ENCODE measurements at regions not wholly inside any gene's neighbourhood (a gene's known extent, or its start where the extent isn't known, plus 50 kb on each side); places are given as distances from the start of the nearest gene placed in this dataset.

DNA sequence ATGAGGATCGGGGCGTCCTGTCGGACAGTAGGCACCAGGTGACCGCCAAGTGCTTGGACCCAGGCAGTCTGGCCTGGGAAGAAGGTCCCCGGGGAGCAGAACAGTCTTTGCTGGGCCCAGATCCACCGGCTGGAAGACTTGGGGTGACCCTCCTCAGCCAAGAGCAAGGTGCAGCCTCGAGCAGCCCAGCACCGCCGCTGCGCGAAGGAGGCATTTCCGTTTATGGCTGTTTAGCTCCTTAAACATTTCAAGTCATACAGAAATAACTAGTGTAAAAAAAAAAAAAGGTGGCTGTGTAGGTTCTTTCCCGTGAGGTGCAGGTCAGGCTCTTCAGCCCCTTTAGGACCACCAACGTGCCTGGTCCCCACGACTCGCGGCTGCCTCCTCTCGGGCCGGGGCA is 370.2 kb downstream of the CMPK2 start:
- TF ChIP-seq, protein P1, sequence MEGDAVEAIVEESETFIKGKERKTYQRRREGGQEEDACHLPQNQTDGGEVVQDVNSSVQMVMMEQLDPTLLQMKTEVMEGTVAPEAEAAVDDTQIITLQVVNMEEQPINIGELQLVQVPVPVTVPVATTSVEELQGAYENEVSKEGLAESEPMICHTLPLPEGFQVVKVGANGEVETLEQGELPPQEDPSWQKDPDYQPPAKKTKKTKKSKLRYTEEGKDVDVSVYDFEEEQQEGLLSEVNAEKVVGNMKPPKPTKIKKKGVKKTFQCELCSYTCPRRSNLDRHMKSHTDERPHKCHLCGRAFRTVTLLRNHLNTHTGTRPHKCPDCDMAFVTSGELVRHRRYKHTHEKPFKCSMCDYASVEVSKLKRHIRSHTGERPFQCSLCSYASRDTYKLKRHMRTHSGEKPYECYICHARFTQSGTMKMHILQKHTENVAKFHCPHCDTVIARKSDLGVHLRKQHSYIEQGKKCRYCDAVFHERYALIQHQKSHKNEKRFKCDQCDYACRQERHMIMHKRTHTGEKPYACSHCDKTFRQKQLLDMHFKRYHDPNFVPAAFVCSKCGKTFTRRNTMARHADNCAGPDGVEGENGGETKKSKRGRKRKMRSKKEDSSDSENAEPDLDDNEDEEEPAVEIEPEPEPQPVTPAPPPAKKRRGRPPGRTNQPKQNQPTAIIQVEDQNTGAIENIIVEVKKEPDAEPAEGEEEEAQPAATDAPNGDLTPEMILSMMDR (IDR thresholded peaks at IDR 0.05) = no peak
- no peak for TF ChIP-seq NFIC (IDR thresholded peaks at IDR 0.05; ENCODE audit: borderline replicate concordance)
- TF ChIP-seq SMC3 (IDR thresholded peaks at IDR 0.05; ENCODE audit: low read depth, low read length) = no peak
- TF ChIP-seq MEF2A (IDR thresholded peaks at IDR 0.05; ENCODE audit: borderline replicate concordance, low read depth) = no peak
- TF ChIP-seq TAF1 (IDR thresholded peaks at IDR 0.05; ENCODE audit: borderline replicate concordance, low read depth, low read length) = no peak
- TF ChIP-seq MXI1 (IDR thresholded peaks at IDR 0.05; ENCODE audit: low read depth, low read length) = no peak
- TF ChIP-seq, protein P2, sequence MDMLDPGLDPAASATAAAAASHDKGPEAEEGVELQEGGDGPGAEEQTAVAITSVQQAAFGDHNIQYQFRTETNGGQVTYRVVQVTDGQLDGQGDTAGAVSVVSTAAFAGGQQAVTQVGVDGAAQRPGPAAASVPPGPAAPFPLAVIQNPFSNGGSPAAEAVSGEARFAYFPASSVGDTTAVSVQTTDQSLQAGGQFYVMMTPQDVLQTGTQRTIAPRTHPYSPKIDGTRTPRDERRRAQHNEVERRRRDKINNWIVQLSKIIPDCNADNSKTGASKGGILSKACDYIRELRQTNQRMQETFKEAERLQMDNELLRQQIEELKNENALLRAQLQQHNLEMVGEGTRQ (IDR thresholded peaks at IDR 0.05; ENCODE audit: borderline replicate concordance, low read depth, low read length) = no peak
- TF ChIP-seq CHD2 (IDR thresholded peaks at IDR 0.05; ENCODE audit: low read length, partially characterized antibody) = no peak
- TF ChIP-seq EP300 (IDR thresholded peaks at IDR 0.05; ENCODE audit: borderline replicate concordance in 1 of 2, low read depth in 1 of 2, low read length in 1 of 2) = no peak
- TF ChIP-seq EZH2phosphoT487 (IDR thresholded peaks at IDR 0.05; ENCODE audit: borderline replicate concordance, low read depth) = no peak

Measured in SK-N-SH (cell line).